ENCODE measurements at regions not wholly inside any gene's neighbourhood (a gene's known extent, or its start where the extent isn't known, plus 50 kb on each side); places are given as distances from the start of the nearest gene placed in this dataset.

- no peak overlapping the region for H3K4me3 Mint-ChIP-seq
- peaks cover 5% of the 10 kb centered on the region for H3K36me3 Mint-ChIP-seq
- H3K9me3 Mint-ChIP-seq, result peaks cover 4% of the 10 kb centered on the region
- H3K27ac Mint-ChIP-seq, result no peak overlapping the region
- POLR2A ChIA-PET, result no interaction called here
- DNase-seq, result no peak
- H3K27me3 Mint-ChIP-seq, result no peaks in the 10 kb centered on the region
- no peak for ATAC-seq (ENCODE audit: low read depth)
- H3K4me1 Mint-ChIP-seq, result peaks cover 19% of the 10 kb centered on the region
These were observed 552.6 kb upstream of the BOD1L1 start for GRCh38 chr4:14180166-14180565.

DNA sequence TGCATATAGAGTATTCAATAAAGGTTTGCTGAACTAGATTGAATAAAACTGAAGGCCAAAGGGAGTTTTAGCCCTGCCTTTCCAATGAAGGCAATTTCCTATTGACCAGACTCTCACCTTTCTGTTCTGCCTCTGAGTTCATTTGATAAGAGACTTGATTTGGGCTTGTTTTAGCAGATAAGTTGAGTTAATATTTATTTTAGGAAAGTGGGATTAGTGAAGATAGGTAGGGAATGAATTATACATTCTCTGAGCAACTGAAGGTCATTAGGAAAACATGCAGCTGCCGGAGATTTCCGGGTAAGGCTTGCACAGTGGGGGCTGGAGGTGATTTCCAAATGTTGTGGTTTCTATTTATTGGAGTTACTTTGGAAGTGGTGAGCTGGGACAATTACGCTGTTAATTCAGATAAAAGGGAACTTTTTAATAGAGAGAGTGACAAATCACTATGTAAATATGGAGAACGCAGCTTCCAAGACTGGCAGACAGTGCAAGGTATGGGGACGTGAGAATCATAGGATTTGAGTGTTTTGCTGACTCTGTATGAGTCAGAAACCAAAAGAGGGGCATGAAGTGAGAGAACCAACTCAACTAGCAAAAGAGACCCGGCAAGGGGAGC is 553.6 kb upstream of the BOD1L1 start:
- POLR2A ChIA-PET, result no interaction called here
- H3K9me3 Mint-ChIP-seq, result peaks cover 4% of the 10 kb centered on the region
- peaks cover 5% of the 10 kb centered on the region for H3K36me3 Mint-ChIP-seq
- DNase-seq (no peak), ATAC-seq (ENCODE audit: low read depth) (no peak)
- H3K27me3 Mint-ChIP-seq, result no peaks in the 10 kb centered on the region
- no peak overlapping the region for H3K4me3 Mint-ChIP-seq
- H3K27ac Mint-ChIP-seq, result no peak overlapping the region
- peaks cover 19% of the 10 kb centered on the region for H3K4me1 Mint-ChIP-seq

DNA sequence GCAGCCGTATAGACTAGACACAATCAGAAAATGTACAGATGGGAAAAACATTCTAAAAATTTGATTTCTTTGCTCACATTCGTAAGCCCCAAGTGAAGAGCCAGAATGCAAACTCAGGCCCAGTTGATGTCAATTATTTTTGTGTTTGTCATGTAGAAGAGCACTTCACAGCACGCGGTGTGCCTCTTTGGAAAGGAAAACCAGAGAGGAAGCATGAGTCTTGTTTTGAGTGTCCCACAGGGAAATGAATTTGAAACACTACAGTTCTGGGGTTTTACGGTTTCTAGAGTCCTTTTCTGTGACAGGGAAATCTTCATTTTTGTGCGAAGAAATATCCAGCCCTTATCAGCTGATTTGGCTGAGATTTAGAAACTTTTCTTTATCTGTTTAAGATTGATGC is 554.6 kb upstream of the BOD1L1 start:
- no peak for DNase-seq
- POLR2A ChIA-PET, result no interaction called here
- Mint-ChIP-seq H3K27ac (no peak overlapping the region), H3K4me3 (no peak overlapping the region), H3K36me3 (peaks cover 4% of the 10 kb centered on the region), H3K27me3 (no peaks in the 10 kb centered on the region), H3K4me1 (peaks cover 18% of the 10 kb centered on the region), H3K9me3 (peaks cover 4% of the 10 kb centered on the region)
- no peak for ATAC-seq (ENCODE audit: low read depth)

DNA sequence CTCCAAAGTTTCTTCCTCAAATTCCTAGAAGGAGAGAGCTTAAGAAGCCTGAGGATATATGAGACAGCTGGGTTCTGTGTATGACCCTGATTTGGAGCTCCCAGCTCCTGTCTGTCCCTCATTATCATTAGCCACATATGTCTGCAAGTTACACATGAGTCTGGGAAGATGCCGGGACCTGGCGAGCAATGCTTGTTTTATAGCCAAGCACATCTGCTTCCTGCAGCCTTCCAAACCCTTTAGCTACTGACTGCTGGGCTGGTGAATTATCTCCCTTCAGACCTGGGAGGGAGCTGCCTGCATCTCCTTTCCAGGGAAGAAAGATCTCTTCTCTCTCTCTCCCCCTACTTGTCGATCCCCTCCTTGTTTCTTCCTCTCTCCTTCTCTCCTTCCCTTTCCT is 556.7 kb upstream of the BOD1L1 start:
- Mint-ChIP-seq H3K4me1 (peaks cover 3% of the 10 kb centered on the region), H3K9me3 (peaks cover 4% of the 10 kb centered on the region), H3K4me3 (no peak overlapping the region), H3K27me3 (no peaks in the 10 kb centered on the region), H3K27ac (no peak overlapping the region), H3K36me3 (no peaks in the 10 kb centered on the region)
- no peak for ATAC-seq (ENCODE audit: low read depth)
- DNase-seq, result no peak
- POLR2A ChIA-PET, result no interaction called here

GRCh38 chr4:14184767-14185166 is 557.2 kb upstream of the BOD1L1 start:
- Mint-ChIP-seq H3K4me3 (no peak overlapping the region), H3K36me3 (no peaks in the 10 kb centered on the region), H3K9me3 (peaks cover 4% of the 10 kb centered on the region), H3K27me3 (no peaks in the 10 kb centered on the region), H3K27ac (no peak overlapping the region), H3K4me1 (peaks cover 1% of the 10 kb centered on the region)
- POLR2A ChIA-PET, result no interaction called here
- ATAC-seq (ENCODE audit: low read depth), result no peak
- DNase-seq, result no peak

GRCh38 chr4:14188214-14188613 is 560.7 kb upstream of the BOD1L1 start:
- no peak for DNase-seq
- peaks cover 1% of the 10 kb centered on the region for H3K4me1 Mint-ChIP-seq
- POLR2A ChIA-PET, result no interaction called here
- no peaks in the 10 kb centered on the region for H3K36me3 Mint-ChIP-seq
- H3K4me3 Mint-ChIP-seq, result no peak overlapping the region
- no peaks in the 10 kb centered on the region for H3K27me3 Mint-ChIP-seq
- no peaks in the 10 kb centered on the region for H3K9me3 Mint-ChIP-seq
- ATAC-seq (ENCODE audit: low read depth), result no peak
- no peak overlapping the region for H3K27ac Mint-ChIP-seq

GRCh38 chr4:14193601-14194000 is 566.1 kb upstream of the BOD1L1 start:
- DNase-seq, result no peak
- Mint-ChIP-seq H3K27ac (no peak overlapping the region), H3K36me3 (no peaks in the 10 kb centered on the region), H3K27me3 (no peaks in the 10 kb centered on the region), H3K4me3 (no peak overlapping the region), H3K4me1 (no peaks in the 10 kb centered on the region), H3K9me3 (no peaks in the 10 kb centered on the region)
- POLR2A ChIA-PET, result no interaction called here
- ATAC-seq (ENCODE audit: low read depth), result no peak

GRCh38 chr4:14196131-14196530 is 568.6 kb upstream of the BOD1L1 start:
- POLR2A ChIA-PET, result no interaction called here
- no peak for ATAC-seq (ENCODE audit: low read depth)
- no peak for DNase-seq

DNA sequence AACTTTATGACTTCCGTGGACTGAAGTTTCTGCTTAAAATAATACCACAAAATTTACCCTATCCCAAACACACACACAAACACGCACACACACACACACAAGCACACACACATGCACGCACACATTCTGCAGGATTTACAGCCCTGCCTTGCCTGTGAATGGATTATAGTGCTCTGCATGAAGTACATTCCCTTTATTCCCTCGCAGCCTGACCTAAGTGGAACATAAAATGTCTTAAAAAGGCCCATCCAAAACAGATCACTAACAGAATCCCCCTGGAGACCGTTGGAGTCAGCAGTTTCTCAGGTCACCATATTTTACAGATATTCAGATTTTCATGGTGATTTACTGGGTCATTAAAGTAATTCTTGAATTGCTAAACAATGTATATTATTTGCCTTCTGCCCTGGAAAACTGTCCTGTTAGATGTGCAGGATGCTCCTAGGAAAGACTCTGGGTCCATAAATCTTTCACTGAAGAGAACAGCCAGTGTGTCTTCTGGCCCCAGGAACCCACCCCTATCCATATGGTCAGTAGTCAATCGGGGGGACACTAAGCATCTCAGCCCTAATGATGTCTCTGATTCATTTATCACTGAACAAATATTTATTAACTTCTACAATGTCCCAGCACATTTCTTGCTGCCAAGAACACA is 587.7 kb upstream of the BOD1L1 start:
- Mint-ChIP-seq H3K4me1 (no peaks in the 10 kb centered on the region), H3K27me3 (peaks cover 2% of the 10 kb centered on the region), H3K9me3 (peaks cover 5% of the 10 kb centered on the region), H3K4me3 (no peak overlapping the region), H3K36me3 (no peaks in the 10 kb centered on the region), H3K27ac (no peak overlapping the region)
- DNase-seq, result no peak
- POLR2A ChIA-PET, result no interaction called here
- ATAC-seq (ENCODE audit: low read depth), result no peak

More at GRCh38 chr4:14196131-14196530, 568.6 kb upstream of the BOD1L1 start:
- H3K27me3 Mint-ChIP-seq, result no peaks in the 10 kb centered on the region
- no peak overlapping the region for H3K4me3 Mint-ChIP-seq
- H3K36me3 Mint-ChIP-seq, result no peaks in the 10 kb centered on the region
- no peaks in the 10 kb centered on the region for H3K9me3 Mint-ChIP-seq
- no peaks in the 10 kb centered on the region for H3K4me1 Mint-ChIP-seq
- no peak overlapping the region for H3K27ac Mint-ChIP-seq

GRCh38 chr4:14217401-14217800 is 589.9 kb upstream of the BOD1L1 start:
- no peak overlapping the region for H3K4me3 Mint-ChIP-seq
- POLR2A ChIA-PET, result no interaction called here
- no peaks in the 10 kb centered on the region for H3K36me3 Mint-ChIP-seq
- no peak overlapping the region for H3K27ac Mint-ChIP-seq
- H3K27me3 Mint-ChIP-seq, result peaks cover 2% of the 10 kb centered on the region
- ATAC-seq (ENCODE audit: low read depth), result no peak
- H3K4me1 Mint-ChIP-seq, result no peaks in the 10 kb centered on the region
- DNase-seq, result no peak
- H3K9me3 Mint-ChIP-seq, result peaks cover 5% of the 10 kb centered on the region

DNA sequence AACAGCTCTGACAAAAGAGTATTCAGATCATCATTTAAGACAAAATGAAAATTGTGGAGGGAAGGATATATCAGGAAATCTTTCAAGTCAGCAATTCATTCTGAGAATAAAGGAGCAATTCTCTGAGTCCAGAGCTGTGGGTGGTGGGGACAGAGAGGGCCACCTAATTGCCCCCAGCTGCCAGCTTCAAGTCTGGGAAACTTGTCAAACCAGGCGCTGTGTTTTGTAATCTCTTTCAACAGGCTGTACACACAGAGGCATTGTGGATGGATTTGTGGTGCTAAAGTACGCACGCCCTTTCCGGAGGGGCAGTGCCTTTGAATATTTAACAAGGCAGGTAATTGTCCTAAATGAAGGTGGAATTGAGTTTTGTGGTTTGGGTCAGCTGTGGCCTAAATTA is 591.1 kb upstream of the BOD1L1 start:
- H3K9me3 Mint-ChIP-seq, result peaks cover 1% of the 10 kb centered on the region
- POLR2A ChIA-PET, result no interaction called here
- H3K27ac Mint-ChIP-seq, result no peak overlapping the region
- ATAC-seq (ENCODE audit: low read depth) (no peak), DNase-seq (no peak)
- H3K4me1 Mint-ChIP-seq, result no peaks in the 10 kb centered on the region
- H3K27me3 Mint-ChIP-seq, result peaks cover 2% of the 10 kb centered on the region
- H3K4me3 Mint-ChIP-seq, result no peak overlapping the region
- H3K36me3 Mint-ChIP-seq, result no peaks in the 10 kb centered on the region

GRCh38 chr4:14221176-14221575 is 593.7 kb upstream of the BOD1L1 start:
- no peaks in the 10 kb centered on the region for H3K36me3 Mint-ChIP-seq
- H3K4me3 Mint-ChIP-seq, result no peak overlapping the region
- H3K4me1 Mint-ChIP-seq, result no peaks in the 10 kb centered on the region
- POLR2A ChIA-PET, result no interaction called here
- DNase-seq (no peak), ATAC-seq (ENCODE audit: low read depth) (no peak)
- peaks cover 2% of the 10 kb centered on the region for H3K27me3 Mint-ChIP-seq
- H3K9me3 Mint-ChIP-seq, result peaks cover 1% of the 10 kb centered on the region
- no peak overlapping the region for H3K27ac Mint-ChIP-seq

DNA sequence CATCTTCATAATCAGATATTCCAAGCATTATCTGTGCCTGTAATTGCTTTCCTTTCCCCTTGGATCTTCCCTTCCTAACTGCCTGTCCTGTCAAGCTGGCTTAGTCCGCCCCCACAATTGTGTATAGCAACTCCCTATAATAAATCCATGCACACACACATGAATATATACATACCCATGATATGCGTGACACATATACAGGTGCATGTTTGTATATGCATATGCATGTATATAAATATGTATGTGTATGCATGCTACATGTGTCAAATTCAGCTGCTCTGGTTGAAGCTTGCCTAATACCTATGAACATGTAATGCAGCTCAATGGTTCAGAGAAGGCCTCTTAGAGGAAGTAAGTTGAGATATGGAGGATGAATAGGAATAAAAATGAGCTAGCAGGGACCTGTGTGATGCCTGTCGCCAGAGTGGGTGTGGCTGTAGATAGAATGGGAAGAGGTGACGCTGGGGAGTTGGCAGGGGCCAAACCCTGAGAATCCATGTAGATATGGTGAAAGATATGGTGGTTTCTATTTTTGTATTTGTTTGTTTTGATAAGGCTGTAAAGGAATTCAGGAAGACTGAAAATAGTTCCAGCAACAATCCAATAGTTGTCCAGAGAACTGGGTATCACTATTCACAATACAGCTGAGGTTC is 595.0 kb upstream of the BOD1L1 start:
- ATAC-seq (ENCODE audit: low read depth), result no peak
- Mint-ChIP-seq H3K9me3 (peaks cover 1% of the 10 kb centered on the region), H3K4me1 (no peaks in the 10 kb centered on the region)

GRCh38 chr4:14223461-14223860 is 595.9 kb upstream of the BOD1L1 start:
- H3K27me3 Mint-ChIP-seq, result no peaks in the 10 kb centered on the region
- H3K27ac Mint-ChIP-seq, result no peak overlapping the region
- H3K4me3 Mint-ChIP-seq, result no peak overlapping the region
- H3K9me3 Mint-ChIP-seq, result no peaks in the 10 kb centered on the region
- H3K36me3 Mint-ChIP-seq, result no peaks in the 10 kb centered on the region
- POLR2A ChIA-PET, result no interaction called here
- ATAC-seq (ENCODE audit: low read depth), result no peak
- H3K4me1 Mint-ChIP-seq, result no peaks in the 10 kb centered on the region
- no peak for DNase-seq

More for the DNA sequence above, 595.0 kb upstream of the BOD1L1 start:
- Mint-ChIP-seq H3K27ac (no peak overlapping the region), H3K4me3 (no peak overlapping the region), H3K27me3 (no peaks in the 10 kb centered on the region), H3K36me3 (no peaks in the 10 kb centered on the region)
- POLR2A ChIA-PET, result no interaction called here
- no peak for DNase-seq
